Hippocampal formation (tissue), 2 donors: ENCODE measurements at regions not wholly inside any gene's neighbourhood (a gene's known extent, or its start where the extent isn't known, plus 50 kb on each side); places are given as distances from the start of the nearest gene placed in this dataset.
A peak's percentile ranks its signal among the peaks of the same experiment; 100 is the strongest.
"Not testable (repeated sequence)": the region's sequence is repeated elsewhere in the genome, so short reads cannot be mapped to it uniquely, and the experiment has no call there.

ENCODE experiments used
- DNase-seq, 2 donors: peaks; one replicate each; lab custom pipeline; 2025; lab: John Stamatoyannopoulos, UW

- no peak for DNase-seq
These were observed 300.5 kb downstream of the INSIG2 start for GRCh38 chr2:118388771-118389170.

DNA sequence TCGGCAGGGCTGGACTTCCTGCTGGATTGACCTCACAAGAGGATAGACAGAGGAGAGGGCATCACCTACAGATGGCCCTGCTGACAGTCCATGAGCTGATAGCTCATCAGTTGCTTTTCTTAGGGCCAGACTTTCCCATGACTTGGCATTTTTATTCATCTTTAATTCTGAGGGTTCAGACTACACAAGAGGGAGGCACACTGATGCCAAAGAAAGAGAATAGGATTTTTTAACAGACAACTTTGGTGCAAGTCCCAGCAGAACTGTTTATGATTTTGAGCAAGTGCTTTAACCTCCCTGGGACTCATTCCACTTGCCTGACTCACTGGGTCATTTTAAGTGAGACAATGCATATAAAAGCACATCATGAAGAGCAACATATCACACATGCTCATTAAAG, 299.2 kb downstream of the INSIG2 start:
- no peak for DNase-seq

DNA sequence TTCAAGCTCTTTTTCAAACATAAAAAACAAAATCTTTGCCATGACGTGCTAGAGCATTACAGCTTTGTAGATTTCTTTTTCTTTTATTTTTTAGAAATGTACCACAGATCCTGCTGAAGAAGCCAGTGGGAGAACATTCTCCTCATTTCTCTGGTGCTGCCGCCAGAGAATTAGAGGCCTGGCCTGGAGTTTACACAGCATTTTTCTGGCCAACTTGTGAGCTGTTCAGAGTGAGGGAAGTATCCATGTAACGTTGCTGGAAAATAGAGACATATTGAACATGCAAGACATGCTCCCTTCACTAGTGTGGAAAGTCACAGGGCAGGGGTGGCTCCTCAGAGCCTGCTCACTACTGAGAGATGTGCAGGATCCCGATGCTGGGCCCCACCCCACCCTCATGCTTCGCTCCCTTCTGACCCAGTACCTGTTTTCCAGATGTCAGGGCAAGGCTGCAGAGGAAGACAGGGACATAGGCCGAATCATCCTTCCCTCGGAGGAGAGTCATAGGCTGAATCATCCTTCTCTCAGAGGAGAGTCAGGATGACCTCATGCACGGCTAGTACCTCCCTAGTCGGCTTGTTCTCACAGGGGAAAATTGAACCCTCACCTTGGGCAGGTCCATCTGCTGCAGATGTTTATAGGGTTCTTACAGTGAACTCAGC, 298.5 kb downstream of the INSIG2 start:
- no peak for DNase-seq

- DNase-seq = no peak
These were observed 292.8 kb downstream of the INSIG2 start for GRCh38 chr2:118380915-118381653.

DNA sequence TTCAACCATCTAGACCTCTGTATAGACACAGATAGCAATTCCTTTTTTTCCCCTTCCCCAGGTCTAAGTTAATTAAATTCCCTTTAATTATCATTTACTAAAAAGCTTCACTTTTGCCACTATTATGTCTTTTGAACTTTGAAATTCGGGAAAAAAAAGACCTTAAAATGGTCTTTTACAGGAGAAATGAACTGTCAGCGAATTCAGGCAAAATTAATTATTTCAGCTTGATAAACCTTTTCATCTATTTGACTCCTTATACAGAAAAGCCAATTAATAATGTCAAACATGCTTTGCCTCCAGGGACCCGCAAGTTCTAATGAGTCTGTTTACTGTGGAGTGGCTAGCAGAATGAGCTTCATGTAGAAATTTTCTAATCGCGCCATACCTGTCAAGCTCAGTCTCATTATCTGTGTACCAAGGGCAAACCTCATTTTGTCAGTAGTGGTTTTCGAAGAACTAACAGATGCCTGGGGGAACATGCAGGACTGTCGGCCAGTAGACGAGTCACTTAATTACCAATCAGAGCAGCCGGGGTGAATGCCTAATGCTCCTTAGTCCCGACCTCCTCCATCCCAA, 287.7 kb downstream of the INSIG2 start:
- DNase-seq = no peak

DNA sequence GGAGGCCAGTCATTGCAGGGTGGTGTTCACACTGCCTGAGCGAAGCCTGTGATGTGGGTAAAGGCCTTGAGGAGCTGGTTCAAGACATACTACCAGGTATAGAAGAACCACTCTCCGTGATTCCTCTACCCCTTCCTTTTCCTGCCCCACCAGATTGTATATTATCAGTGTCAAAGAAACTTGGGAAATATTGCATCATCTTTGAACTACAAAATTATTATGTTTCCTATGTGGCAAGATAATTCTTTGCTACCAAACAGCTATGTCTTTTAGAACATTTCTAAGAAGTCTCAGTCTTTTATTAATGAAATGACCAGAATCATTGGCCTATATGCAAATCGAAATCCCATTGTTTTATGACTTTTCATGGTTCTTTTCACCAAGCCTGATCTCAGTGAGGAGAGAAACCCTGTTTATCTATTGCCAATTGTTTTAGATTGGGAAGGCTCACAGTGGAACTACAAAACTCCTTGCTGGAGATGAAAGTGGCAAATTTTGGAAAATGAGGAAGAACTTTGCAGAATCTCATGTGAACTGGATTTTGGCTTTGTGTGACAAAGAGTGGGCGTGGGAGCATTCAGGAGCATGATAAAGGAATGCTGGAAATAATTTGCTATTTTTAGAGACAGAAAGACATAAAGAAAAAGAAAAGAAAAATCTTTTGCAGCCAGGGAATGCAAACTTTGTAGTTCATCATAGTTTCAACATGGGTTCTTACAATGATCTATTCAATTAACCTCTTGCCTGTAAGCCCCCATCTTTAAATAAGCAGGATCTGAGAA, 286.9 kb downstream of the INSIG2 start:
- no peak for DNase-seq

DNA sequence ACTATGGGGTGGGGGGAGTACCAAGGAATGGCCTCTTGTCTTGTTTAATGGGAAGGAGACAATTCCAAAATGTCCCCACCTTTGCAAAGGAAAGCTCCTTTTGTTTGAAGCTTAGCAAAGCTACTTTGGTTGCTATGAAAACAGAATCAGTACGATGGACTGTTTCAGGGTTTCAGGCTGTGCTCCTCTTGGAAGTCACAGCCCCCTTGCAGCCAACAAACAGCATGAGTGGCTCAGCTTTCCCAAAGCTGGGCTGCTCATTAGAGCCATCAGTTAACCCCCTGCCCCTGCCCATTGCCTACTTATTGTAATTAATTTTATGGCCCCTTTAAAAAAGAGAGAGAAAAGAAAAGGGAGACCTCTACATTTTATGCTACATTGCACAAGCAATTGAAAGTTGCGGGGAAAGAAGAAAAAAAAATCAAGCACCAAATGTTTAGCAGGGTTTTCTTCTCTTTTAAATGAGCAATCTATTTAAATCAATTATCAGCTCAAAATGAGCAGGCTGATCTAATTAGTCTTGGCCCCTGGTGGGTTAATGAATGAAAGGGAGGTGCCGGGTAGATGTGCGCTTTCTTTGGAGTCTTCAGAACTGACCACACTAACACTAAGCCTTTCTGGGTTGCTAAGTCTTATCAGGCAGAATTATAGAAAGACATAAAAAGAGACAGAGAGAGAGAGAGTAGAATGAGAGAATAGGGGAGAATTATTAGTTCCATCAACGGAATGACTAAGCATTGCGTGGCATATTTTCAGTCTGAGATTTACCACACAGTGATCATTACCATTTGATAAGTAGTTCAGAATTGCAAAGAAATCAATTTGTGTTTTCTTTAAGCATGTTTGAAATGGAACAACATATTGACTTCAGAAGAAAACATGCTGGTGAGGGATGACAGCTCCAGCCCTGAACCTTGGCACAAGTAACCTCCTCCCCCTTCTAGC, 284.9 kb downstream of the INSIG2 start:
- DNase-seq = no peak

DNA sequence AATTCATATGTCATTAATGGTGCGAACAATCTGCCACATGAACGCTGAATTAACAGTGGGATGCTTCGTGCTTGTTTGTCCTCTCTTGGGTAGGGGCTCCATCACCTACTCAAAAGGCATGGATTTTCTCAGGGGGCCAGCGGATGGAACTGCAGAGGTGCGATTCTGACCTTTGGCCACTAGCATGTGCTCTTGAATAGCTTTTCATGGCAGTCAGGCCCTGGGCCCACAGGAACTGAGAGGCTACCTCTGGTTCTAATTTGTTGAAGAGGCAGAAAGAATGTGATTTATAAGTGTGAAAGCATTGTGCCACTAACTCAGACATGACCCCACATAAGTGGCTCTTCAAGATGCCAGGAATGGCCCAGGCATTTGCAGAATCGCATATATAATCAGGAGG, 283.2 kb downstream of the INSIG2 start:
- peak; percentile 0 to 1 for DNase-seq

DNA sequence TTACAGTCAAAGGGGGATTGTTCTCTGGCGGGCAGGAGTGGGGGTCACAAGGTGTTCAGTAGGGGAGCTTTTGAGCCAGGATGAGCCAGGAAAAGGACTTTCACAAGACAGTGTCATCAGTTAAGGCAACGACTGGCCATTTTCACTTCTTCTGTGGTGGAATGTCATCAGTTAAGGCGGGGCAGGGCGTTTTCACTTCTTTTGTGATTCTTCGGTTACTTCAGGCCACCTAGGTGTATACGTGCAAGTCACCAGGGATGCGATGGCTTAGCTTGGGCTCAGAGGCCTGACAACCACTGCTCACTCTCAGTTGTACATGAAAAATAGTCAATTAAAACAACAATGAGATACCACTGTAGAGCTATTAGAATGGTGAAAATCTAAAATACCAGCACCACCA, 281.2 kb downstream of the INSIG2 start:
- DNase-seq = not testable (repeated sequence)

DNA sequence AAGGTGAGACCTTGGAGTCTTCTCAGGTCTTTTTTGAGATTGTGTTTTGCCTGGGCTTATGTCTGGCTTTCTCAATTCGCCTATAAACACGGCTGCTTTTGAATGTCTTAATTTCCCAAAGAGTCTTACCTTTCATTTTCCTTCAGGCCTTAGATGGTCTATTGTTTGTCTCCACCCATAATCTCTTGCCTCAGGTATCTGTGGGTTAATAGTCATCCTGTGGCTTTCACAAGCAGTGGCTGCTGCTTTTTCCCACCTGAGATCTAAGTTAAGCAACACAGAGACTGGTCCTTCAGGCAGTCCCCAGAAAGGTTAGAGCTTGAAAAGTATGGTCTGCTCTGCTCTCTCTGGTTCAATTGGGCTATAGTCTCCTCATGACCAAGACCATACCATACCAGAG, 275.3 kb downstream of the INSIG2 start:
- no peak for DNase-seq

GRCh38 chr2:118356051-118356450, 267.8 kb downstream of the INSIG2 start:
- no peak for DNase-seq

GRCh38 chr2:118351796-118352195, 263.5 kb downstream of the INSIG2 start:
- no peak for DNase-seq

- no peak for DNase-seq
These were observed 262.4 kb downstream of the INSIG2 start for GRCh38 chr2:118350621-118351020.

DNA sequence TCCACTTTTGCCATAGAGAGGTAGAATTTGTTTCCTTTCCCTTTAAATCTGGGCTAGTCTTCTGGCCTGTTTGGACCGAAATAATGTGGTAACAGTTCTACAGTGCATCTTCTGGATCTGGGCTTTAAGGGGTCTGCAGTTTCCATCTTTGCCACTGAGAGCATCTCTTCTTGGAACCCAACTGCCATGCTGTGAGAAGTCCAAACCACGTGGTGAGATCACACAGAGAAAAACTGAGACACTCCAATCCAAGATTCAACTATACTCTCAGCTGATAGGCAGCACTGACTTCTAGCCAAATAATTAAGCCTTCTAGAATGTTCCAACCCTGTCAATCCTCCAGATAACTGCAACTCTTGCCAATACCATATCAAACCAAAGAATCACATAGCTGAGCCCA, 261.1 kb downstream of the INSIG2 start:
- no peak for DNase-seq

- no peak for DNase-seq
These were observed 260.2 kb downstream of the INSIG2 start for GRCh38 chr2:118348380-118349034.

- DNase-seq = no peak
These were observed 257.2 kb downstream of the INSIG2 start for GRCh38 chr2:118345465-118345864.

GRCh38 chr2:118340103-118340502, 251.8 kb downstream of the INSIG2 start:
- DNase-seq = no peak

DNA sequence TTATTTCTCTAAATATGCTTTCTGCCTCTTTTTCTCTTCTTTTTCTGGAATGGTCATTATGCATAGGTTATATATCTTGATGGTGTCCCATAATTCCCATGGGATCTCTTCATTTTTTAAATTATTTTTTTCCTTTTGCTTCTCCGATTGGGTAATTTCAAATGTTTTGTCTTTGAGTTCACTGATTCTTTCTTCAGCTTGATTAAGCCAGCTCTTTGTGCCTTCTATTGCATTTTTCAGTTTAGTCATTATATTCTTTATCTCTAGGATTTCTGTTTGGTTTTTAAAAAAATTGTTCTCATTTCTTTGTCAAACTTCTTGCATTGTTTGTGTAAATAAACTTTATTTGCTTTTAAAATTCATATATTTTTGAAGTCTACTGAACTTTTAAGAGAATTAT, 251.1 kb downstream of the INSIG2 start:
- DNase-seq = no peak

- DNase-seq = no peak
These were observed 245.4 kb downstream of the INSIG2 start for GRCh38 chr2:118333664-118334063.

GRCh38 chr2:118325321-118325955, 237.2 kb downstream of the INSIG2 start:
- DNase-seq = no peak
